ENCODE measurements at regions not wholly inside any gene's neighbourhood (a gene's known extent, or its start where the extent isn't known, plus 50 kb on each side); places are given as distances from the start of the nearest gene placed in this dataset.

DNA sequence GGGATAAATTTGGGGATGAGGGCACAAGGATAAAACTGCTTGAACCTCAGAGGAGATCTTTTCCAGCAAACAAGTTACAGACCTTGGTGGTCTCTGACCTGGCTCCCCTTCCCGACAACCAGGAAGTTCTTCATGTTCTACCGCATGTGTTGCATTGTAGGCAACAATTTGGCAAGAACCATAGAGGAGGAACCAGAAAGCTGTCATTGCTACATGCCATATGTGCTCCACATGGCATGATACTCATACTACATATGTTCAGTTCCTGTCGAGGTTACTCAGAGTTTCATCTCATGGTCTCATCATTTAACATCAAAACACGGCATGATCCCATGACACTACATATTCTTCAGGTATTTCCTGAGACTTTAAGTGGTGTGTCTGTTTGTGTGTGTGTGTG, 235.9 kb downstream of the OR13H1 start:
- no peak for DNase-seq

GRCh38 chrX:131782646-131783045, 238.8 kb downstream of the OR13H1 start:
- no peak for DNase-seq

GRCh38 chrX:131783555-131784308, 239.4 kb upstream of the STK26 start:
- DNase-seq = peak; percentile 96

DNA sequence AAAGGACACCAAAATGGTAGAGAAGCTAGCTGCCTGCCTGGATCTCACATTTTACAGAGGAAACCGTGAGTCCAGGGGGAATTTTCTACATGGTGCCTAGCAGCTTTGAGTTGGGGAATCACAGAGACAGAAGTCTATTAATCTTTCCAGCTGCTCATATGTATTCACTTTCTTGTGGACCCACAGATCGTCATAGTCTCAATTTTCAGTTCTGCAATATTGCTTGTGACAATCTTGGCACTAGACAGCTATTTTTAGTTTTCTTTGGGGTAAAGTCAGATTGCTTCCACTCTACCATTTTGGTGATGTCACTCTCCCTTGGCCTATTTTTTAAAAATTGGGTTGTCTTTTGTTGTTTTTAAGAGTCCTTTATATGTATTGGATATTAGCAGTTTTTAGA, 233.4 kb upstream of the STK26 start:
- peak; percentile 61 for DNase-seq

GRCh38 chrX:131791608-131792355, 231.3 kb upstream of the STK26 start:
- DNase-seq = peak; percentile 67

GRCh38 chrX:131792356-131792749, 230.7 kb upstream of the STK26 start:
- peak; percentile 97 for DNase-seq

DNA sequence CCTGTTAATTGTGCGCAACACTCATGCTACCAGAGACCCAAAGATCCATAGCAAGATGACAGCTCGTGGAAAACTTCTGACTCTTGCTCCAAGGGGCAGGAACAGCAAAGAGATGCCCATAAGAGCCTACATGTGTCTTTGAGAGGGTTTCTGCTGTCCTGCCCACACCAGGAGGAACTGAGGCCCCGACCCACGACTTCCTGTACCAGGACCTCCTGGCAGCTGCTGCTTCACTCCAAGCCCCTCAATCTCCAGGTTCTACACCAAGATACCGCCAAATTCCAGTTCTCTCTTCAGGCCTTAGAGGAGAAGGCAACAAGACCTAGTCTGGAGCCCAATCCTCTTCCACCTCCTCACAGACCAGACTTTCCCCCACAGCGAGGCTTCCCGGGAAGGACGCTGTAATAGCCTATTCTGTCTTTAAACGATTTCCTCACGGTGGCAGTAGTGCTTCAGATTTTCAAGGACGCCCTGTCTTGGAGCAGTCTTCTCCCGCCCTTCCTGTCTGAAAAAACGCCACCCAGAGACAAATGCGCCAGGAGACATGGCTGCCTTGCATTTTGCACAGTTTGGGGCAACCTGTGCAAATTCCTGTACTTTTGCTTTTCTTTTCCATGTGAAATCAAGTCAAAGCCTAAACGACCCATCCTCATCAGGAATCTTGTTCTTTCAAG, 230.2 kb upstream of the STK26 start:
- peak; percentile 94 for DNase-seq

- no peak for DNase-seq
Measured at GRCh38 chrX:131795442-131796229, 227.5 kb upstream of the STK26 start.

- DNase-seq = no peak
Measured at GRCh38 chrX:131801066-131801465, 222.0 kb upstream of the STK26 start.

- DNase-seq = no peak
Measured at GRCh38 chrX:131801911-131802310, 221.2 kb upstream of the STK26 start.

DNA sequence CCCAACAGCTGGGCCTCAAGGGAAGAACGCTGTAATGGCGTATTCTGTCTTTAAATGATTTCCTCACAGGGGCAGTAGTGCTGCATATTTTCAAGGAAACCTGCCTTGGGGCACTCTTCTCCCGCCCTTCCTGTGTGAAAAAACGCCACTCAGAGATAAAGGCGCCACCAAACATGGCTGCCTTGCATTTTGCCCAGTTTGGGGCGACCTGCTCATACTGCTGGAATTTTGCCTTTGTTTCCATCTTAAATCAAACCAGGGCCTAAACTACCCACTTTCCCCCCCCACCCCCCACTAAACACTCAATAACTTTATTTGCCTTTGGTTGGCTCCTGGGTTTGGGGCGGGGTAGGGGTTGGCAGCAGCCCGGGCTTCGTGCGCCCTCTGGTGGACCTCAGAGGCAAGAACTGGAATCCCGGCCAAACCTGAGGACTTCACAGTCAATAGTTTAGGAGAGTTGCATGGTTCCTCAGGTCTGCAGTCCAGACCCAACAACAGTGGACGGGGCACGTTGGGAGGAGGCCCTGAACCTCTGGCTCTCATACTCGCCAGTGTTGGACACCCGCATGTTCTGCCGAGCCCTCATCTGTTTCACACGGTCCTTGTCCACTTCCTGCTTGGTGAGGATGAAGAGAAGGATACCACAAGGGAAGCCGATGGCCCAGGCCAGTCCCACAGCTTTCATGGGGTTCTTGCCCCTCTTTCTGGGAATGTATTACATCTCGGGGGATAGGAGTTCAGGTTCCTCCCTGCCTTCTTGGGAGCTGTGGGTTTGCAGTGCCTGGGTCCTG, 220.1 kb upstream of the STK26 start:
- peak; percentile 88 for DNase-seq

DNA sequence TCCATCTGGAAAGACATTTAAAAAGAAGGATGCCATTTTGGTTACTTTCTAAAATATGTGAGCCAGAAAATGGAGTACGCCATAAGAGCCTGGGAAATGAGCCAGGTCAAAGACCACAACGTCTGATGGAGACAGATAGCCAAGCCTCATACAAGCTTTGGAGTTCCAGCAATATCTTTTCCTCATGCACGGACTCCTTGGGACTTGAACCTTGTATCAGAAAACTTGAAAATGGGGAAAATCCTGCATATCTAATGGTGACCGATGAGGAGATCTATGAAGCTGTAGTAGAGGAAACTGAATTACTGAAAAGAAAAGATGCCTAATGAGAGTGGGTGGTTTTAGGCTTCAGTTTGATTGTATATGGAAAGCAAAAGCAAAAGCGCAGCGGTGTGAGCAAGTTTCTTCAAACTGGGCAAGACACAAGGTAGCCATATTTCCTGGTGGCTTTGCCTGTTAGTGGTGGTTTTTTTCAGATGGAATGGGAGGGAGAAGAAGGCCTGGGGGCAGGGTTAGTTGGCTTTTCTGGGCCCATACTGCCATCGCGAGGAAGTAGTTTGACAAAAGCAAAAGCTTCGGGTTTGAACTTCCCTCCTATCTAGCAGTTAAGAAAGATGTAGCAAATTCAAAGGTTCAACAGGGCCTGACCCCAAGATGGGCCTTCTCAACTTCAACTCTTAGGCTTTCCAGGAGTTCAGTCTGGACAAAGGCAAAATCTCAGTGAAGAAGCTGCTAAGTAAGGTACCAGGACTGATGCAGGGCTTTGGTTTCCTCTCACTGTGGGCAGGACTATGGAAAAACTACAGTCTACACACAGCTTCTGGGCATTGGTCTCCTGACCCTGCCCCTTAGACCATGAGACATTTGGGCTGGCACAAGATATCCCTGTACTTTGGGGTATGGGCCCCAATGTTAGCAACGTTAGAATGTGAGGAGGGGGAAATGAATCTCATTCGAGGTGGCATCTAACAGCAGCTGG, 210.0 kb upstream of the STK26 start:
- DNase-seq = peak; percentile 92

DNA sequence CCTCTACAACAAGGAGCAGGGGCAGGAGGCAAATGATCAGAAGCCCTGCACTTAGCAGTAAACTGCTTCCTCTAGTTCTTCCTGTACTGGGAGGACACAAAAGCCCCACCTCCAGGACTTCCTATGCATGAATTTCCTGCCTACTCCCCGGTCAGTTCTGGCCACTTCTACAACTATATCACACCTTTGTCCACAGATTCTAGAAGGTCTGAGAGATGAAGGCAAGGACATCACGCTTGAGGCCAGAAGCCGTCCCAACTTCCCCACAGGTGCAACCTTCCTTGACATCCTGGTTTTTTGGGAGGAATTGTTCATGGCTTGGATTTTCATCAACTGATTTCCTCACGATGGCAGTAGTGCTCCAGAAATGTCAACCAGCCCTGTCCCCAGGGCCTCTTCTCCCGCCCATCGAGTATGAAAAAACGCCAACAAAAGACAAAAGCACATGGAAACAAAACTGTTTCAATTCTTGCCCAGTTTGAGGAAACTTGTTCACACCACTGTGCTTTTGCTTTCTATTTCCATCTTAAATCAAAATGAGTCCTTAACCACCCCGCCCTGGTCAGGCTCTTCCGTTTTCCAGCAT, 206.5 kb upstream of the STK26 start:
- peak; percentile 92 for DNase-seq

DNA sequence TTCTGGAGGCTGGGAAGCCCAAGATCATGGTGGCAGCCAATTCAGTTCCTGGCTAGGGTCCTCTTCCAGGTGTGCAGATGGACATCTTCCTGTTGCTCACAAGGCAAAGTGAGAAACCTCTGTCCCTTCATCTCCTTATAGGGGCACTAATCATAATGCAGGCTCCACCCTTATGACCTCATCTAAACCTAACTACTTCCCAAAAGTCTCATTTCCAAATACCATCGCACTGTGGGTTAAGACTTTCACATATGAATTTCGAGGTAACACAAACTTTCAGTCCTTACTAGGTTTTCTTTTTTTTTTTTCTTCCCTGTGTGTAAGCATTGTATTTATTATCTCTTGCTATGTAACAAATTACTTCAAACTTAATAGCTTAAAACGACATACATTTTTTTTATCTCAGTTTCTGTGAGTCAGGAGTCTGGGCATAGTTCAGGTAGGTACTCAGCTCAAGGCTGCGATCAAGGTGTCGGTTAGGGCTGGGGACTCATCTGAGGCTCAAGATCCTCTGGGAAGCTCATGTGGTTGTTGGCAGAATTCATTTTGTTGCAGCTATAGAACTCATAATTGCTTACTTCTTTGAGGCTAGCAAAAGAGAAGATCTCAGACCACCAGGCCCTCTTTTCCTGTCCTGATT, 204.7 kb upstream of the STK26 start:
- DNase-seq = no peak

GRCh38 chrX:131821945-131822622, 201.0 kb upstream of the STK26 start:
- no peak for DNase-seq

- no peak for DNase-seq
Measured at GRCh38 chrX:131826572-131826971, 196.5 kb upstream of the STK26 start.

DNA sequence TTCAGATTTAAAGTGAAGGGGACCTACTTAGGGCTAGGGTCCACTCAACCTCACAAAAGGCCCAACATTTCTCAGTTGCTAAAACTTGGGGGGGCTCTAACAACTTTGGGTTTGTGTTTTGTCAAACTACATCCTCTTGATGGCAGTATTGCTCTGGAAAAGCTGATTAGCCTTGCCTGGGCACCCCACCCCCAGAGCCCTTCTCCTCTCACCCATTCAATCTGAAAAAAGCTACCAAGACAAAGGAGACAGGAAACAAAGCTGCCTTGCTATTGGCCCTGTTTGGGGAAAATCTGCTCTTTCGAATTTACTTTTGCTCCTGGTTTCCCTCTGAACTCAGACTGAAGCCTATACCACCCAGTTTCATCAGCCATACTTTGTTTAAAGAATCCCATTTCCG, 195.2 kb upstream of the STK26 start:
- peak; percentile 46 for DNase-seq

DNA sequence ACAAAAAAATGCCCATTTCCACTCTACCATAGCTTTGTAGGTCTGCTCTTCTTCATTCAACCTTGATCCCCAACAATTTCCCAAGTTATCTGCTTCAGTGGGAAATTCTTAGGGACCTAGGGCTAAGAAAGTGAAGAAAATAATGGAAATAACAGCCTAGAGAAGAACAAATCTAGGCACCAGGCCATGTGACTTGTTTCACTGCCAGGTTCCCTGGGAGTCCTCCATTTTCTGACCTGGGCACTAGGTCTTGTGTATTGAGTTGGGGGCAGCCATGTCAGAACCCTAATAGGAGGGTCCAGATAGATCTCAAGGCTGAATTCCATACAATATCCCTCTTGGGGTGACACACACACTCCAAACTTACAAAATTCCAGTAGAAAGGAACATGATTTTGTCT, 194.6 kb upstream of the STK26 start:
- DNase-seq = no peak

DNA sequence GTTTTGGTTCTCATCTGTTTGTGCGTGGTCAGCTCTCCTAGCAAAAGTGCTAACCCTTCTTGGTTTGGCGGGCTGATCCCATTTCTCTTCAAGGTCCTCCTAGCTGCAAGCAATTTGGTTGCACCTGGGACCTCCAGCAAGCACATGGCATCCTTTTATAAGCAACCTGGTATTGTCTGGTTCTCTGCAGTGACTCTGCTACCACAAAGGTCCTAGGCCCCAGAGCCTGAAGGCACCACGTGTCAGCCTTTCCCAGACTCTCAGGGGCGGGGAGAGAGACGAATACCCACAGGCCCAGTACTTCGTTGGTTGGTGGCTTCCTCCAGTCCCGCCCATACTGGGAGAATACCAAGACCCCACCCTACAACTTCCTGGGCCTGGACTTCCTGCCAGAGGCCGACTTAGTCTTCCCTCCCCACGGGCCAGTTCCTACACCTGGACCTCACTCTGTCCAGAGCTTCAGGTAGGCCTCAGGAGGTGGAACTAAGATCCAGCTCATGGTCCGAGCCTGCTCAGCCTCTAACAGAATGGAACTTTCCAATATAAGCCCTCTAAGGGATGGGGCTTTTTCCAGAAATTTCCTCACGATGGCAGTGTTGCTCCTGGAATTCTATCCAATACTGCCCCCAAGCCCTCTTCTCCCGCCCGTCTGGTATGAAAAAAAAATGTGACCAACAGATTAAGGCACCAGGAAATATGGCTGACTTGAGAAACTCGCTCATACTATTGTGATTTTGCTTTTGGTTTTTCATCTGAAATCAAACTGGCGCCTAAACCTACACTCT, 192.5 kb upstream of the STK26 start:
- DNase-seq = no peak

Data from RPMI8226 (cell line).